WTC11 (cell line): ENCODE measurements at regions not wholly inside any gene's neighbourhood (a gene's known extent, or its start where the extent isn't known, plus 50 kb on each side); places are given as distances from the start of the nearest gene placed in this dataset.

Experiments
- ATAC-seq: fragments of 200-7000 bp; cut with Tn5 transposase; 2 replicates; pipeline ENCODE4 v1.10.0; 2021; ENCODE audit warnings: mild to moderate bottlenecking, moderate library complexity
- CTCF ChIA-PET: fragments of 300-600 bp; sonication (Branson Sonifier 250); formaldehyde crosslinking; loops from one replicate; lab custom pipeline; 2021; ENCODE audit warnings: antibody characterized with exemption; lab: Charles Lee
- POLR2A ChIA-PET: fragments of 350-600 bp; sonication (Branson Sonifier 250); formaldehyde crosslinking; loops from one replicate; lab custom pipeline; 2021; ENCODE audit warnings: antibody characterized with exemption; lab: Charles Lee
- DNase-seq: peaks from one replicate; pipeline ENCODE4 v3.0.0; 2021; ENCODE audit warnings: low spot score
- H3K27ac Mint-ChIP-seq: 2 replicates; pipeline ENCODE4 v1.8.0; 2021; ENCODE audit warnings: mixed read lengths
- H3K27me3 Mint-ChIP-seq: 2 replicates; pipeline ENCODE4 v1.8.0; 2021; ENCODE audit warnings: low read depth, mild to moderate bottlenecking, moderate library complexity, mixed read lengths
- H3K36me3 Mint-ChIP-seq: 2 replicates; pipeline ENCODE4 v1.8.0; 2021; ENCODE audit warnings: mixed read lengths
- H3K4me1 Mint-ChIP-seq: 2 replicates; pipeline ENCODE4 v1.8.0; 2022; ENCODE audit warnings: mixed read lengths
- H3K4me3 Mint-ChIP-seq: 2 replicates; pipeline ENCODE4 v1.8.0; 2021; ENCODE audit warnings: mild to moderate bottlenecking, moderate library complexity, mixed read lengths
- H3K9me3 Mint-ChIP-seq: 2 replicates; pipeline ENCODE4 v1.8.0; 2021; ENCODE audit warnings: mixed read lengths
- CBFB ChIP-seq: sonication (generic); formaldehyde crosslinking; IDR thresholded peaks from 2 replicates; pipeline ENCODE4 v1.8.1; 2022; ENCODE audit warnings: mild to moderate bottlenecking, low read depth, missing genetic modification reagents
- CREB1 ChIP-seq: sonication (generic); formaldehyde crosslinking; IDR thresholded peaks from 2 replicates; pipeline ENCODE4 v1.8.0; 2023; ENCODE audit warnings: mild to moderate bottlenecking, missing genetic modification reagents
- CREM ChIP-seq: sonication (generic); formaldehyde crosslinking; IDR thresholded peaks from 2 replicates; pipeline ENCODE4 v1.8.1; 2022; ENCODE audit warnings: mild to moderate bottlenecking, missing genetic modification reagents, moderate library complexity
- E2F1 ChIP-seq: sonication (generic); formaldehyde crosslinking; IDR thresholded peaks from 2 replicates; pipeline ENCODE4 v1.8.0; 2022; ENCODE audit warnings: mild to moderate bottlenecking, missing genetic modification reagents
- ELF4 ChIP-seq: sonication (generic); formaldehyde crosslinking; IDR thresholded peaks from 2 replicates; pipeline ENCODE4 v1.8.1; 2022; ENCODE audit warnings: low read depth, mild to moderate bottlenecking, moderate library complexity, missing genetic modification reagents
- FOXJ3 ChIP-seq: sonication (generic); formaldehyde crosslinking; IDR thresholded peaks from 2 replicates; pipeline ENCODE4 v1.9.0; 2021; ENCODE audit warnings: missing genetic modification reagents, mild to moderate bottlenecking, borderline replicate concordance
- FOXP1 ChIP-seq: sonication (generic); formaldehyde crosslinking; IDR thresholded peaks from 2 replicates; pipeline ENCODE4 v1.8.0; 2022; ENCODE audit warnings: missing genetic modification reagents, mild to moderate bottlenecking, moderate library complexity, borderline replicate concordance
- IRF1 ChIP-seq: sonication (generic); formaldehyde crosslinking; IDR thresholded peaks from 2 replicates; pipeline ENCODE4 v1.8.0; 2023; ENCODE audit warnings: missing genetic modification reagents
- MAX ChIP-seq: sonication (generic); formaldehyde crosslinking; IDR thresholded peaks from 2 replicates; pipeline ENCODE4 v1.8.0; 2022; ENCODE audit warnings: mild to moderate bottlenecking, missing genetic modification reagents
- MYBL2 ChIP-seq: sonication (generic); formaldehyde crosslinking; IDR thresholded peaks from 2 replicates; pipeline ENCODE4 v1.8.1; 2023; ENCODE audit warnings: mild to moderate bottlenecking, moderate library complexity, missing genetic modification reagents
- NFATC4 ChIP-seq: fragments of 250-450 bp; sonication (Bioruptor Pico); IDR thresholded peaks from 2 replicates; pipeline ENCODE4 v1.9.0; 2021; ENCODE audit warnings: mild to moderate bottlenecking
- NR3C1 ChIP-seq: sonication (generic); formaldehyde crosslinking; conservative IDR thresholded peaks from 2 replicates; pipeline ENCODE4 v1.8.1; 2023; ENCODE audit warnings: low read depth, mild to moderate bottlenecking, missing genetic modification reagents
- PREB ChIP-seq: sonication (generic); formaldehyde crosslinking; IDR thresholded peaks from 2 replicates; pipeline ENCODE4 v1.8.1; 2022; ENCODE audit warnings: mild to moderate bottlenecking, missing genetic modification reagents, moderate library complexity, borderline replicate concordance
- SMAD3 ChIP-seq: sonication (generic); formaldehyde crosslinking; IDR thresholded peaks from 2 replicates; pipeline ENCODE4 v1.8.0; 2022; ENCODE audit warnings: missing genetic modification reagents, mild to moderate bottlenecking, borderline replicate concordance
- SMAD4 ChIP-seq: sonication (generic); formaldehyde crosslinking; IDR thresholded peaks from 2 replicates; pipeline ENCODE4 v1.8.0; 2022; ENCODE audit warnings: mild to moderate bottlenecking, missing genetic modification reagents
- SP1 ChIP-seq: sonication (generic); formaldehyde crosslinking; conservative IDR thresholded peaks from 2 replicates; pipeline ENCODE4 v1.8.1; 2022; ENCODE audit warnings: missing genetic modification reagents
- TEAD1 ChIP-seq: sonication (generic); formaldehyde crosslinking; IDR thresholded peaks from 2 replicates; pipeline ENCODE4 v1.8.0; 2022; ENCODE audit warnings: mild to moderate bottlenecking, missing genetic modification reagents
- ZNF138 ChIP-seq: sonication (generic); formaldehyde crosslinking; conservative IDR thresholded peaks from 2 replicates; pipeline ENCODE4 v1.8.1; 2022; ENCODE audit warnings: mild to moderate bottlenecking, moderate library complexity, missing genetic modification reagents
- ZNF281 ChIP-seq: sonication (generic); formaldehyde crosslinking; IDR thresholded peaks from 2 replicates; pipeline ENCODE4 v1.8.0; 2023; ENCODE audit warnings: mild to moderate bottlenecking, missing genetic modification reagents
- ZNF396 ChIP-seq: fragments of 250-450 bp; sonication (Bioruptor Pico); IDR thresholded peaks from 2 replicates; pipeline ENCODE4 v1.8.0; 2021; ENCODE audit warnings: mild to moderate bottlenecking, moderate library complexity, borderline replicate concordance
- ZNF671 ChIP-seq: fragments of 250-450 bp; sonication (Bioruptor Pico); IDR thresholded peaks from 2 replicates; pipeline ENCODE4 v1.8.0; 2021; ENCODE audit warnings: mild to moderate bottlenecking

- TF ChIP-seq MYBL2 (CRISPR knock-in tag) (no peak), SMAD3 (CRISPR knock-in tag) (no peak), ZNF396 (CRISPR knock-in tag) (no peak), IRF1 (no peak), SMAD4 (CRISPR knock-in tag) (no peak), NFATC4 (CRISPR knock-in tag) (no peak), FOXJ3 (CRISPR knock-in tag) (no peak), ZNF138 (CRISPR knock-in tag) (no peak), MAX (CRISPR knock-in tag) (no peak), FOXP1 (CRISPR knock-in tag) (no peak)
Measured at GRCh38 chr3:16818194-16818593, 66.6 kb upstream of the PLCL2 start (continued).

GRCh38 chr3:16818945-16819344, 65.8 kb upstream of the PLCL2 start:
- H3K36me3 Mint-ChIP-seq = peaks cover 12% of the 10 kb centered on the region; the same call in 1 of the 2 replicates
- TF ChIP-seq CBFB (no peak), CREB1 (CRISPR knock-in tag) (no peak), SP1 (CRISPR knock-in tag) (no peak), NFATC4 (CRISPR knock-in tag) (no peak), PREB (CRISPR knock-in tag) (no peak), ELF4 (CRISPR knock-in tag) (no peak), E2F1 (CRISPR knock-in tag) (no peak), NR3C1 (no peak), CREM (CRISPR knock-in tag) (no peak), TEAD1 (CRISPR knock-in tag) (no peak), ZNF281 (CRISPR knock-in tag) (no peak), ZNF671 (no peak)
- TF ChIP-seq, all 79 proteins: peak for 0
- H3K27me3 Mint-ChIP-seq = no peaks in the 10 kb centered on the region

More at GRCh38 chr3:16818945-16819344, 65.8 kb upstream of the PLCL2 start:
- ChIA-PET CTCF (interaction anchor here (1.0 kb wide), 1 partner anchor 95 kb away, joined by 3 read pairs; no protein-coding TSS in a partner anchor), POLR2A (no interaction called here)
- ATAC-seq (no peak), DNase-seq (no peak)
- Mint-ChIP-seq H3K9me3 (peaks cover 17% of the 10 kb centered on the region), H3K27ac (no peak overlapping the region; the same call in 1 of the 2 replicates), H3K4me3 (no peak overlapping the region), H3K4me1 (peaks cover 14% of the 10 kb centered on the region)
